Keratinocyte (primary cell): ENCODE measurements at regions not wholly inside any gene's neighbourhood (a gene's known extent, or its start where the extent isn't known, plus 50 kb on each side); places are given as distances from the start of the nearest gene placed in this dataset.

Experiments
- CTCF ChIP-seq, 3 experiments: IDR thresholded peaks in 1 of 3; conservative IDR thresholded peaks in 1 of 3; optimal IDR thresholded peaks in 1 of 3; 2 replicates in 2 of 3; 3 replicates in 1 of 3; pipeline versions ENCODE3 to v1.5.1; 2011; ENCODE audit warnings: low read length in 3 of 3, mild to moderate bottlenecking in 3 of 3, moderate library complexity in 2 of 3, control low read depth in 1 of 3, inconsistent platforms in 1 of 3; ENCODE audit not compliant: insufficient read depth in 2 of 3; ENCODE audit errors: extremely low read depth in 1 of 3
- EZH2 ChIP-seq: IDR thresholded peaks from one replicate; pipeline ENCODE4 v1.6.1; 2012; ENCODE audit warnings: inconsistent platforms, mild to moderate bottlenecking, low read length, moderate library complexity

GRCh38 chr6:140604786-140605185 lies 1230.3 kb upstream of the CITED2 start:
- no peak for TF ChIP-seq CTCF (optimal IDR thresholded peaks at IDR 0.05 in 1 of 3, IDR thresholded peaks at IDR 0.05 in 1 of 3, conservative IDR thresholded peaks at IDR 0.05 in 1 of 3; ENCODE audit: extremely low read depth in 1 of 3, insufficient read depth in 2 of 3, low read length in 3 of 3)
- TF ChIP-seq EZH2: no peak
